Suprapubic skin (tissue), 3 donors: ENCODE measurements at regions not wholly inside any gene's neighbourhood (a gene's known extent, or its start where the extent isn't known, plus 50 kb on each side); places are given as distances from the start of the nearest gene placed in this dataset.

Experiments used
- CTCF ChIP-seq, 2 donors: fragments of 200-600 bp in 1 of 2; fragments of 450-650 bp in 1 of 2; sonication (generic) in 1 of 2; IDR thresholded peaks; one replicate each; pipeline ENCODE4 v1.5.1; 2016 to 2019; ENCODE audit warnings: antibody characterized with exemption in 2 of 2, mild to moderate bottlenecking in 1 of 2, moderate library complexity in 1 of 2
- POLR2A ChIP-seq, 2 donors: fragments of 450-650 bp; IDR thresholded peaks; one replicate each; pipeline ENCODE4 v1.6.1; 2017; ENCODE audit warnings: antibody characterized with exemption in 2 of 2, mild to moderate bottlenecking in 2 of 2, moderate library complexity in 2 of 2

- TF ChIP-seq CTCF (IDR thresholded peaks at IDR 0.05) (no peak), POLR2A (IDR thresholded peaks at IDR 0.05) (no peak)
Observed at GRCh38 chr11:31987118-31988005, 103.5 kb upstream of the RCN1 start.
